K562 (cell line): ENCODE measurements at regions not wholly inside any gene's neighbourhood (a gene's known extent, or its start where the extent isn't known, plus 50 kb on each side); places are given as distances from the start of the nearest gene placed in this dataset.

Experiments used
- ATAC-seq: fragments of 200-7000 bp; cut with Tn5 transposase; 3 replicates; pipeline ENCODE4 v1.9.1; 2020; ENCODE audit warnings: moderate library complexity
- BruUV-seq: library from RNA; stranded (reverse); fragments of 400-500 nt; replicated peaks from 2 replicates; lab custom pipeline; 2021; lab: Mats Ljungman, UMichigan
- CTCF ChIA-PET: fragments of 300-600 bp; formaldehyde crosslinking; extraction: SDS; loops from one replicate; lab custom pipeline; 2021; ENCODE audit warnings: low intra/inter-chr PET ratio; lab: Yijun Ruan, JAX
- POLR2A ChIA-PET: fragments of 300-600, 350-650 bp; sonication (Branson Sonifier 250); formaldehyde crosslinking; extraction: SDS; loops from one replicate; lab custom pipeline; 2021; ENCODE audit warnings: antibody characterized with exemption, inconsistent platforms; lab: Yijun Ruan, JAX
- DNase-seq, 4 experiments: peaks; one replicate each; pipeline versions ENCODE4 v3.0.0 to v3.0.0-alpha.2; 2011 to 2018; ENCODE audit warnings: low spot score in 3 of 4, mixed read lengths in 3 of 4; ENCODE audit errors: extremely low read depth in 1 of 4
- FAIRE-seq: peaks from 2 replicates; lab custom pipeline; 2011; peaks lifted over from hg19 to GRCh38; lab: Jason Lieb, UNC
- H2AFZ ChIP-seq: 2 replicates; pipeline ENCODE4 v1.6.0; 2011; ENCODE audit warnings: low read depth, low read length, control low read depth, inconsistent platforms
- H3K27ac ChIP-seq: fragments of 200-600 bp; 3 replicates; pipeline ENCODE4 v1.8.0; 2011; ENCODE audit warnings: low read depth, mild to moderate bottlenecking, control low read depth, inconsistent platforms, low read length, moderate library complexity, mixed read lengths; ENCODE audit errors: extremely low read depth
- H3K27me3 ChIP-seq, 2 experiments: fragments of 300-600 bp in 1 of 2; 2 replicates in 1 of 2; 3 replicates in 1 of 2; pipeline versions ENCODE4 v1.6.0 to v1.8.0; 2011; ENCODE audit warnings: inconsistent platforms in 2 of 2, low read length in 2 of 2, mild to moderate bottlenecking in 1 of 2, mixed read lengths in 1 of 2, moderate library complexity in 1 of 2; ENCODE audit not compliant: control insufficient read depth in 2 of 2, insufficient read depth in 2 of 2
- H3K36me3 ChIP-seq: fragments of 300-600 bp; 3 replicates; pipeline ENCODE4 v1.8.0; 2011; ENCODE audit warnings: mild to moderate bottlenecking, low read length, inconsistent platforms; ENCODE audit not compliant: control insufficient read depth, insufficient read depth
- H3K4me1 ChIP-seq, 2 experiments: fragments of 200-600 bp in 1 of 2; replicated peaks in 1 of 2; 2 replicates in 1 of 2; 3 replicates in 1 of 2; pipeline versions ENCODE4 v1.5.1 to v1.8.0; 2011; ENCODE audit warnings: inconsistent platforms in 2 of 2, low read length in 2 of 2, mild to moderate bottlenecking in 1 of 2, mixed read lengths in 1 of 2, moderate library complexity in 1 of 2; ENCODE audit not compliant: control insufficient read depth in 2 of 2, insufficient read depth in 2 of 2
- H3K4me2 ChIP-seq: 2 replicates; pipeline ENCODE4 v1.6.1; 2011; ENCODE audit warnings: low read length, control low read depth, inconsistent platforms, mixed read lengths; ENCODE audit not compliant: insufficient read depth
- H3K4me3 ChIP-seq: fragments of 200-600 bp; sonication (generic), shearing (Covaris generic); 2 replicates; pipeline ENCODE4 v1.5.1; 2016; ENCODE audit warnings: control low read depth, inconsistent platforms
- H3K79me2 ChIP-seq: fragments of 200-600 bp; 3 replicates; pipeline ENCODE4 v1.8.0; 2011; ENCODE audit warnings: low read length, inconsistent platforms; ENCODE audit not compliant: control insufficient read depth, insufficient read depth
- H3K9ac ChIP-seq, 2 experiments: 2 replicates each; pipeline versions ENCODE4 v1.6.0 to v1.6.1; 2011; ENCODE audit warnings: low read depth in 2 of 2, low read length in 2 of 2, control low read depth in 1 of 2, inconsistent platforms in 1 of 2, mild to moderate bottlenecking in 1 of 2, mixed read lengths in 1 of 2; ENCODE audit not compliant: insufficient read depth in 1 of 2
- H3K9me1 ChIP-seq: one replicate; pipeline ENCODE4 v1.6.0; 2011; ENCODE audit warnings: inconsistent platforms, mild to moderate bottlenecking, low read length, moderate library complexity; ENCODE audit not compliant: control insufficient read depth, insufficient read depth
- H3K9me3 ChIP-seq: replicated peaks from 2 replicates; pipeline ENCODE4 v1.5.1; 2011; ENCODE audit warnings: low read depth, low read length, inconsistent platforms; ENCODE audit not compliant: control insufficient read depth, insufficient read depth
- H4K20me1 ChIP-seq: replicated peaks from 2 replicates; pipeline ENCODE4 v1.6.1; 2011; ENCODE audit warnings: low read length, inconsistent platforms, mixed read lengths; ENCODE audit not compliant: control insufficient read depth, insufficient read depth
- DNMT1 ChIP-seq: fragments of 450-650 bp; IDR thresholded peaks from 2 replicates; pipeline ENCODE4 v1.6.1; 2016; ENCODE audit warnings: antibody characterized with exemption, mild to moderate bottlenecking
- ESRRA ChIP-seq: fragments of 450-650 bp; IDR thresholded peaks from 2 replicates; pipeline ENCODE4 v1.6.1; 2014; ENCODE audit warnings: low read depth, mild to moderate bottlenecking, moderate library complexity, borderline replicate concordance
- GTF2A2 ChIP-seq: IDR thresholded peaks from 2 replicates; pipeline ENCODE4 v1.6.1; 2016; ENCODE audit warnings: mild to moderate bottlenecking, missing genetic modification characterization, missing compliant biosample characterization
- KDM4B ChIP-seq, 2 experiments: fragments of 450-650 bp in 1 of 2; sonication (generic) in 1 of 2; IDR thresholded peaks; 2 replicates each; pipeline ENCODE4 v1.6.1; 2016 to 2017; ENCODE audit warnings: borderline replicate concordance in 2 of 2, antibody characterized with exemption in 1 of 2, low read depth in 1 of 2, mild to moderate bottlenecking in 1 of 2
- TEAD1 ChIP-seq, 2 experiments: fragments of 450-650 bp in 1 of 2; sonication (generic) in 1 of 2; formaldehyde crosslinking; IDR thresholded peaks; 2 replicates each; pipeline versions ENCODE4 v1.4.0 to v1.8.0; 2020 to 2022; ENCODE audit warnings: mild to moderate bottlenecking in 2 of 2, missing genetic modification reagents in 1 of 2
- WGBS: fragments of 100-300 bp; shearing (Covaris generic); methylation state at CpG from one replicate; pipeline ENCODE4 v1.1.6; 2016; ENCODE audit warnings: low coverage, mixed read lengths; ENCODE audit not compliant: insufficient coverage; ENCODE audit errors: missing lambda C conversion rate; 5-methylcytosine and 5-hydroxymethylcytosine counted together
- in situ Hi-C: fragments of 300-500 bp; cut with MboI; formaldehyde crosslinking; loops from 4 replicates; pipeline ENCODE4 v1.15.0; 2018; ENCODE audit warnings: inconsistent platforms, mixed read lengths
- intact Hi-C: fragments of 100-400 bp; cut with micrococcal nuclease; formaldehyde crosslinking; loops from 2 replicates; pipeline ENCODE4 v1.14.2; 2022

- no peak for TF ChIP-seq GTF2A2 (tag)
These were observed 328.4 kb downstream of the PRL start (continued) for GRCh38 chr6:21968411-21968810.

DNA sequence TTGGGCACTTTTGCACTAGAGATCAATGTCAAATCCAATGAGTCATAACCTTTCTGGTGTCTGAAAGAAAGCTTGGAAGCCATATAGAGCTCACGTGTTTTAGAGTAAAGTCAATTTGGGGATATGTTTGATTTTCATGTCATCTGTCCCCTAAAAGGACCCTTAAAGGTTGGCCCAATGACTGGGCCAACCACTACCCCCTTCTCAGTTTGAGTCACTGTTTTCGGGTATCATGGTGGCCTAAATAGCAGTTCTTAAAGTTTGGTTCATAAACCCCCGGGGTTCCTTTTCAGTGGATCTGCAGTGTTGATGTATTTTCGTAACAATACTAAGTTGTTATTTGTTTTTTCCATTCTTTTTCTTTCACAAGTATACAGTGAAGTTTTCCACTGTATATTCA is 327.6 kb downstream of the PRL start:
- Histone ChIP-seq H2AFZ (no peak overlapping the region), H4K20me1 (no peaks in the 10 kb centered on the region), H3K36me3 (no peaks in the 10 kb centered on the region), H3K4me2 (no peak overlapping the region), H3K9me1 (no peaks in the 10 kb centered on the region), H3K9me3 (no peaks in the 10 kb centered on the region), H3K27ac (no peak overlapping the region), H3K4me3 (no peak overlapping the region)
- FAIRE-seq (no peak), DNase-seq (no peak)
- intact Hi-C loops = no loop called here
- WGBS = 73% methylated on average over 4 of the region's 4 CpGs
- TF ChIP-seq DNMT1 = no peak
- TF ChIP-seq, all 486 proteins: peak for 0
- in situ Hi-C loops = no loop called here
- Histone ChIP-seq H3K9ac (no peak overlapping the region), H3K79me2 (no peaks in the 10 kb centered on the region), H3K4me1 (peaks cover 3 to 9% of the 10 kb centered on the region in 2 experiments; a peak in 3 of 5 replicates), H3K27me3 (no peaks in the 10 kb centered on the region)
- CTCF ChIA-PET = no interaction called here
- POLR2A ChIA-PET = no interaction called here
- no peak for ATAC-seq
- no TSS peak for BruUV-seq

GRCh38 chr6:21970569-21971300 is 326.1 kb downstream of the PRL start:
- H2AFZ ChIP-seq = no peak overlapping the region
- no peak for ATAC-seq
- no peak overlapping the region for H3K9ac ChIP-seq
- no TSS peak for BruUV-seq
- no peaks in the 10 kb centered on the region for H3K9me3 ChIP-seq
- DNase-seq = no peak
- H3K4me3 ChIP-seq = no peak overlapping the region
- intact Hi-C loops (no loop called here), in situ Hi-C loops (no loop called here)
- FAIRE-seq = no peak
- H3K9me1 ChIP-seq = no peaks in the 10 kb centered on the region
- 73% methylated on average over 9 of the region's 9 CpGs for WGBS
- no peaks in the 10 kb centered on the region for H3K36me3 ChIP-seq
- no peaks in the 10 kb centered on the region for H4K20me1 ChIP-seq
- no peaks in the 10 kb centered on the region for H3K27me3 ChIP-seq
- ChIA-PET POLR2A (interaction anchor here (0.6 to 1.4 kb wide), 7 partner anchors 9 to 314 kb away, joined by 3 to 7 read pairs (median 3); no protein-coding TSS in a partner anchor), CTCF (no interaction called here)
- H3K79me2 ChIP-seq = no peaks in the 10 kb centered on the region
- TF ChIP-seq ESRRA (peak; percentile 48; the same call in 1 of the 2 replicates), TEAD1 (CRISPR knock-in tag; IDR thresholded peaks at IDR 0.05) (no peak), KDM4B (IDR thresholded peaks at IDR 0.05; ENCODE audit: borderline replicate concordance in 2 of 2, low read depth in 1 of 2) (no peak)
- H3K27ac ChIP-seq = no peak overlapping the region
- H3K4me2 ChIP-seq = no peak overlapping the region
- H3K4me1 ChIP-seq = peaks cover 0 to 9% of the 10 kb centered on the region in 2 experiments; a peak in 3 of 5 replicates
